Left cardiac atrium (tissue), 4 donors: ENCODE measurements at regions not wholly inside any gene's neighbourhood (a gene's known extent, or its start where the extent isn't known, plus 50 kb on each side); places are given as distances from the start of the nearest gene placed in this dataset.

Source experiments
- ATAC-seq, 2 donors: fragments of 200-7000 bp; cut with Tn5 transposase; one replicate each; pipeline ENCODE4 v1.9.1; 2020; ENCODE audit warnings: mild to moderate bottlenecking in 2 of 2, moderate library complexity in 2 of 2
- DNase-seq: peaks from one replicate; pipeline ENCODE4 v3.0.0-alpha.2; 2020
- intact Hi-C, 2 donors: fragments of 100-400 bp; cut with DNase I; formaldehyde crosslinking; loops; one replicate each; pipeline versions ENCODE4 v1.14.1 to v1.15.1; 2022 to 2023
- donor health status: DM: no; HTN: yes; CAD: no.
- donor health status: DM: no; HTN: yes; CAD: no; lungs with severe emphysema.
- donor health status: DM: yes; HTN: yes; CAD: no.
- donor health status: Dilated cardiomyopathy.

GRCh38 chr11:131172011-131172410 is 198.4 kb upstream of the NTM start:
- ATAC-seq (no peak), DNase-seq (no peak)
- intact Hi-C loops = no loop called here

GRCh38 chr11:131178020-131178419 is 192.4 kb upstream of the NTM start:
- ATAC-seq (peak in 1 of 2 donors; percentile 50), DNase-seq (no peak)
- intact Hi-C loops = no loop called here

- DNase-seq (no peak), ATAC-seq (no peak)
- intact Hi-C loops = no loop called here
Measured at GRCh38 chr11:131178596-131178995, 191.8 kb upstream of the NTM start.

GRCh38 chr11:131179836-131180235 is 190.6 kb upstream of the NTM start:
- intact Hi-C loops = no loop called here
- DNase-seq (no peak), ATAC-seq (no peak)

GRCh38 chr11:131185915-131186314 is 184.5 kb upstream of the NTM start:
- ATAC-seq (no peak), DNase-seq (no peak)
- intact Hi-C loops = no loop called here

- intact Hi-C loops = no loop called here
- DNase-seq (no peak), ATAC-seq (no peak)
Measured at GRCh38 chr11:131186629-131187101, 183.8 kb upstream of the NTM start.

GRCh38 chr11:131190446-131190845 is 180.0 kb upstream of the NTM start:
- DNase-seq (no peak), ATAC-seq (no peak)
- intact Hi-C loops = no loop called here

GRCh38 chr11:131191606-131192005 is 178.8 kb upstream of the NTM start:
- no peak for DNase-seq
- intact Hi-C loops = no loop called here
- no peak for ATAC-seq

GRCh38 chr11:131192628-131193027 is 177.8 kb upstream of the NTM start:
- intact Hi-C loops = no loop called here
- ATAC-seq = no peak

GRCh38 chr11:131193031-131193501 is 177.3 kb upstream of the NTM start:
- DNase-seq (no peak), ATAC-seq (no peak)
- intact Hi-C loops = no loop called here

More at GRCh38 chr11:131192628-131193027, 177.8 kb upstream of the NTM start:
- DNase-seq = no peak

- intact Hi-C loops = no loop called here
- no peak for ATAC-seq
- no peak for DNase-seq
Measured at GRCh38 chr11:131194726-131195125, 175.7 kb upstream of the NTM start.

GRCh38 chr11:131195661-131196517 is 174.5 kb upstream of the NTM start:
- intact Hi-C loops = no loop called here
- ATAC-seq (peak; percentile 70 to 79), DNase-seq (peak; percentile 62)

- intact Hi-C loops = no loop called here
- ATAC-seq (no peak), DNase-seq (no peak)
Measured at GRCh38 chr11:131198161-131199014, 172.0 kb upstream of the NTM start.

- no peak for ATAC-seq
- DNase-seq = no peak
- intact Hi-C loops = no loop called here
Measured at GRCh38 chr11:131199015-131199280, 171.5 kb upstream of the NTM start.

- DNase-seq (no peak), ATAC-seq (no peak)
- intact Hi-C loops = no loop called here
Measured at GRCh38 chr11:131201674-131202073, 168.7 kb upstream of the NTM start.

- ATAC-seq = no peak
- intact Hi-C loops = no loop called here
- DNase-seq = no peak
Measured at GRCh38 chr11:131203040-131203439, 167.4 kb upstream of the NTM start.

- no peak for ATAC-seq
- intact Hi-C loops = no loop called here
- DNase-seq = no peak
Measured at GRCh38 chr11:131204282-131204681, 166.1 kb upstream of the NTM start.

GRCh38 chr11:131204765-131205380 is 165.5 kb upstream of the NTM start:
- no peak for DNase-seq
- intact Hi-C loops = no loop called here
- no peak for ATAC-seq

- ATAC-seq = peak in 1 of 2 donors; percentile 68
- intact Hi-C loops = no loop called here
- DNase-seq = no peak
Measured at GRCh38 chr11:131206671-131207070, 163.7 kb upstream of the NTM start.

- intact Hi-C loops = no loop called here
- no peak for DNase-seq
- no peak for ATAC-seq
Measured at GRCh38 chr11:131207901-131208300, 162.5 kb upstream of the NTM start.
